GM23338 (cell line): ENCODE measurements at regions not wholly inside any gene's neighbourhood (a gene's known extent, or its start where the extent isn't known, plus 50 kb on each side); places are given as distances from the start of the nearest gene placed in this dataset.

Experiments
- ATAC-seq: fragments of 200-7000 bp; cut with Tn5 transposase; 3 replicates; pipeline ENCODE4 v1.9.1; 2020
- DNase-seq: peaks from one replicate; pipeline ENCODE4 v3.0.0-alpha.2; 2015; ENCODE audit warnings: low spot score
- H2AFZ ChIP-seq: fragments of 200-600 bp; sonication (generic); 2 replicates; pipeline ENCODE4 v1.8.0; 2016; ENCODE audit warnings: antibody characterized with exemption, mild to moderate bottlenecking, moderate library complexity
- H3F3A ChIP-seq: fragments of 200-600 bp; sonication (generic); replicated peaks from 2 replicates; pipeline ENCODE4 v1.8.0; 2017; ENCODE audit warnings: antibody characterized with exemption, mixed run types, low read depth
- H3K27ac ChIP-seq: fragments of 200-600 bp; sonication (generic); 2 replicates; pipeline ENCODE4 v1.6.1; 2016; ENCODE audit warnings: low read depth
- H3K27me3 ChIP-seq: fragments of 200-600 bp; sonication (generic); 2 replicates; pipeline ENCODE4 v1.8.0; 2016; ENCODE audit warnings: mild to moderate bottlenecking, mixed run types, moderate library complexity; ENCODE audit not compliant: insufficient read depth
- H3K36me3 ChIP-seq: fragments of 200-600 bp; sonication (generic); 2 replicates; pipeline ENCODE4 v1.8.0; 2016; ENCODE audit warnings: mild to moderate bottlenecking; ENCODE audit not compliant: insufficient read depth
- H3K4me1 ChIP-seq: fragments of 200-600 bp; sonication (generic); 2 replicates; pipeline ENCODE4 v1.8.0; 2016; ENCODE audit warnings: mild to moderate bottlenecking, moderate library complexity; ENCODE audit not compliant: insufficient read depth
- H3K4me2 ChIP-seq: fragments of 200-600 bp; sonication (generic); 2 replicates; pipeline ENCODE4 v1.7.1; 2017; ENCODE audit warnings: mixed run types
- H3K4me3 ChIP-seq: fragments of 200-600 bp; sonication (generic); 2 replicates; pipeline ENCODE4 v1.6.1; 2016; ENCODE audit warnings: mixed run types
- H3K79me2 ChIP-seq: fragments of 200-600 bp; sonication (generic); replicated peaks from 2 replicates; pipeline ENCODE4 v1.8.0; 2017; ENCODE audit warnings: mild to moderate bottlenecking; ENCODE audit not compliant: insufficient read depth
- H3K9me2 ChIP-seq: fragments of 200-600 bp; sonication (generic); 2 replicates; pipeline ENCODE4 v1.8.0; 2017; ENCODE audit not compliant: insufficient read depth
- H4K20me1 ChIP-seq: fragments of 200-600 bp; sonication (generic); replicated peaks from 2 replicates; pipeline ENCODE4 v1.8.0; 2017; ENCODE audit warnings: mild to moderate bottlenecking; ENCODE audit not compliant: insufficient read depth
- H3K27ac Mint-ChIP-seq: 2 replicates; pipeline ENCODE4 v1.8.0; 2020; ENCODE audit warnings: inconsistent platforms, mild to moderate bottlenecking, moderate library complexity, mixed read lengths
- H3K27me3 Mint-ChIP-seq: 3 replicates; pipeline ENCODE4 v1.8.0; 2022; ENCODE audit warnings: low read depth, mild to moderate bottlenecking, moderate library complexity, mixed read lengths, inconsistent platforms; ENCODE audit not compliant: insufficient read depth, poor library complexity
- H3K36me3 Mint-ChIP-seq: 3 replicates; pipeline ENCODE4 v1.8.0; 2021; ENCODE audit warnings: low read depth, mild to moderate bottlenecking, inconsistent platforms, moderate library complexity, mixed read lengths
- H3K4me1 Mint-ChIP-seq: 3 replicates; pipeline ENCODE4 v1.8.0; 2020; ENCODE audit warnings: mild to moderate bottlenecking, inconsistent platforms, mixed read lengths
- H3K4me3 Mint-ChIP-seq: 3 replicates; pipeline ENCODE4 v1.8.0; 2021; ENCODE audit warnings: moderate library complexity, mild to moderate bottlenecking, inconsistent platforms, mixed read lengths
- H3K9me3 Mint-ChIP-seq: 3 replicates; pipeline ENCODE4 v1.8.0; 2020; ENCODE audit warnings: moderate library complexity, mild to moderate bottlenecking, inconsistent platforms, mixed read lengths
- CREB1 ChIP-seq: fragments of 250-450 bp; sonication (Bioruptor Pico); IDR thresholded peaks from 2 replicates; pipeline ENCODE4 v1.5.0; 2020; ENCODE audit warnings: low read depth, mild to moderate bottlenecking, moderate library complexity
- CTCF ChIP-seq, 2 experiments: fragments of 200-600 bp in 1 of 2; sonication (generic) in 1 of 2; conservative IDR thresholded peaks; 2 replicates each; pipeline versions ENCODE4 v1.5.1 to v1.6.1; 2016 to 2017; ENCODE audit warnings: antibody characterized with exemption in 2 of 2, low read depth in 2 of 2, mild to moderate bottlenecking in 2 of 2, moderate library complexity in 1 of 2
- ETS1 ChIP-seq: IDR thresholded peaks from 2 replicates; pipeline ENCODE4 v1.6.1; 2016; ENCODE audit warnings: antibody characterized with exemption
- EZH2 ChIP-seq: fragments of 200-600 bp; sonication (generic); IDR thresholded peaks from one replicate; pipeline ENCODE4 v1.8.0; 2017; ENCODE audit warnings: antibody characterized with exemption, mild to moderate bottlenecking, low read depth; ENCODE audit not compliant: unreplicated experiment
- EZH2phosphoT487 ChIP-seq: fragments of 200-600 bp; sonication (generic); IDR thresholded peaks from one replicate; pipeline ENCODE4 v1.8.1; 2018; ENCODE audit warnings: antibody characterized with exemption; ENCODE audit not compliant: unreplicated experiment
- JUNB ChIP-seq: IDR thresholded peaks from one replicate; pipeline ENCODE4 v1.6.1; 2016; ENCODE audit warnings: antibody characterized with exemption; ENCODE audit not compliant: unreplicated experiment
- NANOG ChIP-seq: IDR thresholded peaks from 2 replicates; pipeline ENCODE4 v1.6.1; 2016; ENCODE audit warnings: antibody characterized with exemption, borderline replicate concordance
- POLR2AphosphoS5 ChIP-seq: IDR thresholded peaks from 2 replicates; pipeline ENCODE4 v1.6.1; 2016; ENCODE audit warnings: antibody characterized with exemption, low read depth
- REST ChIP-seq: IDR thresholded peaks from one replicate; pipeline ENCODE4 v1.6.1; 2018; ENCODE audit warnings: antibody characterized with exemption; ENCODE audit not compliant: unreplicated experiment
- STAT1 ChIP-seq: IDR thresholded peaks from one replicate; pipeline ENCODE4 v1.6.1; 2016; ENCODE audit warnings: antibody characterized with exemption; ENCODE audit not compliant: unreplicated experiment
- ZNF114 ChIP-seq: fragments of 250-450 bp; sonication (Bioruptor Pico); IDR thresholded peaks from 2 replicates; pipeline ENCODE4 v1.5.0; 2020; ENCODE audit warnings: mild to moderate bottlenecking, moderate library complexity
- ZNF331 ChIP-seq: fragments of 250-450 bp; sonication (Bioruptor Pico); IDR thresholded peaks from 2 replicates; pipeline ENCODE4 v1.5.0; 2020; ENCODE audit warnings: low read depth, mild to moderate bottlenecking, moderate library complexity
- ZNF462 ChIP-seq: fragments of 250-450 bp; sonication (Bioruptor Pico); IDR thresholded peaks from 2 replicates; pipeline ENCODE4 v1.5.0; 2020; ENCODE audit warnings: mild to moderate bottlenecking, moderate library complexity

- Histone ChIP-seq H3K79me2 (no peaks in the 10 kb centered on the region), H3K4me3 (no peak overlapping the region), H2AFZ (no peak overlapping the region), H3K36me3 (no peaks in the 10 kb centered on the region), H3K4me2 (no peak overlapping the region), H3K27ac (no peak overlapping the region), H4K20me1 (no peaks in the 10 kb centered on the region), H3K27me3 (no peaks in the 10 kb centered on the region), H3F3A (no peaks in the 10 kb centered on the region), H3K4me1 (0 out of 2 replicates have a peak, but pooled peaks cover 5% of the 10 kb centered on the region), H3K9me2 (no peaks in the 10 kb centered on the region)
- Mint-ChIP-seq H3K4me1 (peaks cover 7% of the 10 kb centered on the region), H3K27me3 (no peaks in the 10 kb centered on the region), H3K9me3 (no peaks in the 10 kb centered on the region), H3K36me3 (no peaks in the 10 kb centered on the region), H3K27ac (no peak overlapping the region), H3K4me3 (no peak overlapping the region)
- no peak for ATAC-seq
- TF ChIP-seq ETS1, result no peak
- no peak for TF ChIP-seq CREB1 (CRISPR knock-in tag)
- no peak for TF ChIP-seq ZNF331 (CRISPR knock-in tag)
- no peak for TF ChIP-seq ZNF462 (CRISPR knock-in tag)
- TF ChIP-seq POLR2AphosphoS5, result no peak
- TF ChIP-seq ZNF114 (CRISPR knock-in tag), result no peak
- no peak for TF ChIP-seq REST
- no peak for TF ChIP-seq NANOG
- TF ChIP-seq STAT1, result no peak
- TF ChIP-seq EZH2phosphoT487, result no peak
- TF ChIP-seq JUNB, result no peak
- TF ChIP-seq CTCF (conservative IDR thresholded peaks at IDR 0.05; ENCODE audit: low read depth in 2 of 2), result no peak
- TF ChIP-seq EZH2, result no peak
- no peak for DNase-seq
These were observed 130.3 kb upstream of the NUDT7 start for GRCh38 chr16:77592021-77592420.
